HCT116 (cell line): ENCODE measurements at regions not wholly inside any gene's neighbourhood (a gene's known extent, or its start where the extent isn't known, plus 50 kb on each side); places are given as distances from the start of the nearest gene placed in this dataset.
A peak's percentile ranks its signal among the peaks of the same experiment; 100 is the strongest.

Source experiments
- ATAC-seq: fragments of 200-7000 bp; cut with Tn5 transposase; 2 replicates; pipeline ENCODE4 v1.9.1; 2020; ENCODE audit warnings: mild to moderate bottlenecking, moderate library complexity
- BruUV-seq: library from RNA; stranded (reverse); fragments of 400-500 nt; replicated peaks from 2 replicates; lab custom pipeline; 2021; lab: Mats Ljungman, UMichigan
- CTCF ChIA-PET: fragments of 300-600 bp; sonication (Branson Sonifier 250); formaldehyde crosslinking; loops from one replicate; lab custom pipeline; 2021; ENCODE audit warnings: antibody characterized with exemption; lab: Charles Lee
- POLR2A ChIA-PET: fragments of 300-600, 350-600 bp; sonication (Branson Sonifier 250); formaldehyde crosslinking; loops from one replicate; lab custom pipeline; 2021; ENCODE audit warnings: antibody characterized with exemption; lab: Charles Lee
- RAD21 ChIA-PET, 2 experiments: fragments of 300-600 bp; sonication (Branson Sonifier 250); formaldehyde crosslinking; loops; one replicate each; lab custom pipeline; 2023; ENCODE audit warnings: low total read pairs in 2 of 2; ENCODE audit not compliant: uncharacterized antibody in 2 of 2, unreplicated experiment in 2 of 2, low non-redundant PET in 1 of 2; lab: Charles Lee
- DNase-seq: peaks from one replicate; pipeline ENCODE4 v3.0.0-alpha.2; 2010; ENCODE audit warnings: low read depth, low spot score
- H2AFZ ChIP-seq: fragments of 200-600 bp; shearing (Covaris generic), sonication (generic); 2 replicates; pipeline ENCODE4 v1.6.1; 2017; ENCODE audit warnings: low read depth, mixed run types, mixed read lengths, antibody characterized with exemption, low read length; ENCODE audit not compliant: poor library complexity, severe bottlenecking
- H3K27ac ChIP-seq: 2 replicates; pipeline ENCODE4 v1.5.1; 2012; ENCODE audit warnings: low read depth, low read length
- H3K27me3 ChIP-seq: fragments of 200-600 bp; sonication (generic); 2 replicates; pipeline ENCODE4 v1.6.1; 2016; ENCODE audit warnings: mixed run types, low read length, mixed read lengths; ENCODE audit not compliant: insufficient read depth
- H3K36me3 ChIP-seq, 2 experiments: fragments of 200-500 bp in 1 of 2; fragments of 200-600 bp in 1 of 2; sonication (Bioruptor generic) in 1 of 2; sonication (generic) in 1 of 2; 2 replicates each; pipeline versions ENCODE4 v1.5.1 to v1.6.1; 2014 to 2016; ENCODE audit warnings: low read length in 2 of 2, inconsistent platforms in 1 of 2, mixed read lengths in 1 of 2, mixed run types in 1 of 2; ENCODE audit not compliant: insufficient read depth in 2 of 2, control insufficient read depth in 1 of 2
- H3K4me1 ChIP-seq, 2 experiments: fragments of 200-600 bp in 1 of 2; sonication (generic) in 1 of 2; 2 replicates each; pipeline versions ENCODE4 v1.5.1 to v1.6.1; 2012 to 2017; ENCODE audit warnings: low read length in 2 of 2, inconsistent platforms in 1 of 2, mild to moderate bottlenecking in 1 of 2, mixed read lengths in 1 of 2, mixed run types in 1 of 2, moderate library complexity in 1 of 2; ENCODE audit not compliant: insufficient read depth in 2 of 2, control insufficient read depth in 1 of 2
- H3K4me2 ChIP-seq: fragments of 200-600 bp; sonication (generic); 2 replicates; pipeline ENCODE4 v1.6.1; 2017; ENCODE audit warnings: mixed run types, low read length, mixed read lengths
- H3K4me3 ChIP-seq, 2 experiments: fragments of 200-600 bp in 1 of 2; sonication (generic) in 1 of 2; replicated peaks in 1 of 2; 2 replicates each; pipeline ENCODE4 v1.5.1; 2011 to 2016; ENCODE audit warnings: low read length in 2 of 2, control low read depth in 1 of 2, low read depth in 1 of 2, mild to moderate bottlenecking in 1 of 2, mixed read lengths in 1 of 2, mixed run types in 1 of 2
- H3K79me2 ChIP-seq: fragments of 200-600 bp; sonication (generic); 2 replicates; pipeline ENCODE4 v1.6.1; 2017; ENCODE audit warnings: mild to moderate bottlenecking, mixed run types, low read length, moderate library complexity, mixed read lengths; ENCODE audit not compliant: insufficient read depth
- H3K9ac ChIP-seq: fragments of 200-600 bp; sonication (generic); 2 replicates; pipeline ENCODE4 v1.6.1; 2016; ENCODE audit warnings: low read length, mixed read lengths
- H3K9me2 ChIP-seq: fragments of 200-600 bp; sonication (generic), shearing (Covaris generic); 2 replicates; pipeline ENCODE4 v1.6.1; 2017; ENCODE audit warnings: mixed run types, mild to moderate bottlenecking, moderate library complexity; ENCODE audit not compliant: insufficient read depth
- H3K9me3 ChIP-seq, 2 experiments: fragments of 200-500 bp in 1 of 2; fragments of 200-600 bp in 1 of 2; sonication (Bioruptor generic) in 1 of 2; sonication (generic) in 1 of 2; 2 replicates each; pipeline ENCODE4 v1.6.1; 2014 to 2017; ENCODE audit warnings: low read length in 2 of 2, mixed read lengths in 2 of 2, inconsistent platforms in 1 of 2, low read depth in 1 of 2, mild to moderate bottlenecking in 1 of 2, mixed run types in 1 of 2, moderate library complexity in 1 of 2; ENCODE audit not compliant: control insufficient read depth in 1 of 2, insufficient read depth in 1 of 2
- H4K20me1 ChIP-seq: fragments of 200-600 bp; sonication (generic), shearing (Covaris generic); 2 replicates; pipeline ENCODE4 v1.6.1; 2017; ENCODE audit warnings: mixed run types, mild to moderate bottlenecking, moderate library complexity; ENCODE audit not compliant: insufficient read depth
- CTCF ChIP-seq, 3 experiments: fragments of 200-600 bp in 1 of 3; sonication (generic) in 1 of 3; IDR thresholded peaks in 2 of 3; conservative IDR thresholded peaks in 1 of 3; 2 replicates each; pipeline ENCODE4 v1.5.1; 2012 to 2017; ENCODE audit warnings: low read depth in 2 of 3, low read length in 2 of 3, antibody characterized with exemption in 1 of 3, borderline replicate concordance in 1 of 3, control low read depth in 1 of 3, mild to moderate bottlenecking in 1 of 3, mixed read lengths in 1 of 3, mixed run types in 1 of 3, moderate library complexity in 1 of 3; ENCODE audit not compliant: insufficient read depth in 1 of 3
- ELF1 ChIP-seq: IDR thresholded peaks from 2 replicates; pipeline ENCODE4 v1.6.1; 2012; ENCODE audit warnings: low read depth, borderline replicate concordance
- FOSL1 ChIP-seq: IDR thresholded peaks from 2 replicates; pipeline ENCODE4 v1.6.1; 2012; ENCODE audit warnings: low read depth
- YY1 ChIP-seq: IDR thresholded peaks from 2 replicates; pipeline ENCODE4 v1.6.1; 2011; ENCODE audit warnings: low read length, low read depth, moderate library complexity, mild to moderate bottlenecking; ENCODE audit not compliant: insufficient replicate concordance; ENCODE audit errors: extremely low read depth
- ZBTB33 ChIP-seq: IDR thresholded peaks from 2 replicates; pipeline ENCODE4 v1.6.1; 2011; ENCODE audit warnings: mild to moderate bottlenecking, low read length, moderate library complexity; ENCODE audit not compliant: insufficient replicate concordance; ENCODE audit errors: extremely low read depth
- ZNF274 ChIP-seq: fragments of 200-500 bp; sonication (Bioruptor generic); IDR thresholded peaks from 2 replicates; pipeline ENCODE4 v1.6.1; 2014; ENCODE audit warnings: mild to moderate bottlenecking, low read depth, low read length, inconsistent platforms
- intact Hi-C: fragments of 100-400 bp; cut with micrococcal nuclease; formaldehyde crosslinking; loops from 2 replicates; pipeline ENCODE4 v1.10.0; 2022

- ChIA-PET CTCF (interaction anchor here (0.7 to 1.3 kb wide), 3 partner anchors 35 to 754 kb away, joined by 3 to 6 read pairs (median 3); no protein-coding TSS in a partner anchor), POLR2A (no interaction called here), RAD21 (no interaction called here)
- H3K9me2 ChIP-seq = no peaks in the 10 kb centered on the region
- TF ChIP-seq FOSL1 = 0 out of 2 replicates have a peak, but pooled peaks have one; percentile 26
- TF ChIP-seq YY1 = no peak
- peak in 2 of 3 experiments; percentile 11 to 26; a peak in 1 of 6 replicates for TF ChIP-seq CTCF (IDR thresholded peaks at IDR 0.05 in 2 of 3, conservative IDR thresholded peaks at IDR 0.05 in 1 of 3; ENCODE audit: borderline replicate concordance in 1 of 3, insufficient read depth in 1 of 3, low read depth in 2 of 3, low read length in 2 of 3)
- H3K4me1 ChIP-seq = peaks cover 0 to 12% of the 10 kb centered on the region in 2 experiments; a peak in 2 of 4 replicates
- H3K9me3 ChIP-seq = no peaks in the 10 kb centered on the region
- peak overlapping the region; percentile 37 for H3K4me2 ChIP-seq
- no peak overlapping the region for H3K9ac ChIP-seq
- no peaks in the 10 kb centered on the region for H3K27me3 ChIP-seq
- ATAC-seq (peak; percentile 85), DNase-seq (peak; percentile 21)
- H3K4me3 ChIP-seq = no peak overlapping the region
- H3K36me3 ChIP-seq = no peaks in the 10 kb centered on the region
- intact Hi-C loops = no loop called here
- peak overlapping the region; percentile 31 for H2AFZ ChIP-seq
- no peaks in the 10 kb centered on the region for H3K79me2 ChIP-seq
- no peak overlapping the region for H3K27ac ChIP-seq
- no peaks in the 10 kb centered on the region for H4K20me1 ChIP-seq
- no TSS peak for BruUV-seq
Observed at GRCh38 chr15:37824717-37825382, 109.6 kb upstream of the TMCO5A start.

- Histone ChIP-seq H3K36me3 (no peaks in the 10 kb centered on the region), H3K79me2 (no peaks in the 10 kb centered on the region), H3K4me2 (no peak overlapping the region), H2AFZ (no peak overlapping the region), H4K20me1 (no peaks in the 10 kb centered on the region), H3K27ac (no peak overlapping the region), H3K27me3 (no peaks in the 10 kb centered on the region), H3K9me3 (no peaks in the 10 kb centered on the region), H3K9ac (no peak overlapping the region), H3K4me3 (no peak overlapping the region), H3K9me2 (no peaks in the 10 kb centered on the region), H3K4me1 (no peaks in the 10 kb centered on the region)
- DNase-seq (no peak), ATAC-seq (no peak)
- no peak for TF ChIP-seq ZNF274
- TF ChIP-seq ELF1 = no peak
- no peak for TF ChIP-seq ZBTB33
- intact Hi-C loops = no loop called here
- RAD21 ChIA-PET = no interaction called here
- BruUV-seq = no TSS peak
- CTCF ChIA-PET = no interaction called here
- POLR2A ChIA-PET = no interaction called here
Observed at GRCh38 chr15:37837276-37837675, 97.2 kb upstream of the TMCO5A start.
